NB4 (cell line): ENCODE measurements at regions not wholly inside any gene's neighbourhood (a gene's known extent, or its start where the extent isn't known, plus 50 kb on each side); places are given as distances from the start of the nearest gene placed in this dataset.

ENCODE experiments used
- DNase-seq: peaks from one replicate; pipeline ENCODE4 v3.0.0; 2010; ENCODE audit warnings: low read depth
- H3K4me3 ChIP-seq: one replicate; pipeline ENCODE4 v1.5.1; 2011; ENCODE audit warnings: mild to moderate bottlenecking, low read depth, low read length, moderate library complexity
- CTCF ChIP-seq: IDR thresholded peaks from one replicate; pipeline ENCODE4 v1.5.1; 2012; ENCODE audit warnings: low read depth, low read length
- MAX ChIP-seq: IDR thresholded peaks from 2 replicates; pipeline ENCODE4 v1.6.1; 2011; ENCODE audit warnings: low read depth, low read length
- MYC ChIP-seq: IDR thresholded peaks from 2 replicates; pipeline ENCODE4 v1.6.1; 2011; ENCODE audit warnings: low read depth, low read length
- POLR2A ChIP-seq: IDR thresholded peaks from 2 replicates; pipeline ENCODE4 v1.6.1; 2011; ENCODE audit warnings: mild to moderate bottlenecking; ENCODE audit not compliant: insufficient read length; ENCODE audit errors: extremely low read depth

- no peak overlapping the region for H3K4me3 ChIP-seq
- no peak for DNase-seq
- TF ChIP-seq POLR2A (no peak), MYC (no peak), CTCF (no peak), MAX (no peak)
Measured at GRCh38 chr15:66955871-66956585, 109.4 kb upstream of the SMAD3 start.

GRCh38 chr15:66956672-66957430 lies 108.6 kb upstream of the SMAD3 start:
- no peak overlapping the region for H3K4me3 ChIP-seq
- no peak for TF ChIP-seq MAX
- no peak for TF ChIP-seq CTCF
- TF ChIP-seq MYC = no peak
- TF ChIP-seq POLR2A = no peak
- DNase-seq = no peak

- no peak for DNase-seq
- no peak overlapping the region for H3K4me3 ChIP-seq
- TF ChIP-seq MAX (no peak), POLR2A (no peak), MYC (no peak), CTCF (no peak)
Measured at GRCh38 chr15:66957431-66957720, 108.0 kb upstream of the SMAD3 start.

GRCh38 chr15:66959066-66959465 lies 106.3 kb upstream of the SMAD3 start:
- DNase-seq = no peak
- no peak for TF ChIP-seq CTCF
- no peak for TF ChIP-seq POLR2A
- no peak for TF ChIP-seq MAX
- no peak for TF ChIP-seq MYC

GRCh38 chr15:66959875-66960274 lies 105.5 kb upstream of the SMAD3 start:
- H3K4me3 ChIP-seq = no peak overlapping the region
- TF ChIP-seq MAX (no peak), MYC (no peak), POLR2A (no peak), CTCF (no peak)
- no peak for DNase-seq

More at GRCh38 chr15:66959066-66959465, 106.3 kb upstream of the SMAD3 start:
- H3K4me3 ChIP-seq = no peak overlapping the region
